IMR-90 (cell line): ENCODE measurements at regions not wholly inside any gene's neighbourhood (a gene's known extent, or its start where the extent isn't known, plus 50 kb on each side); places are given as distances from the start of the nearest gene placed in this dataset.

Experiments
- ATAC-seq: fragments of 200-7000 bp; cut with Tn5 transposase; 2 replicates; pipeline ENCODE4 v1.9.1; 2020; ENCODE audit warnings: low read depth, mild to moderate bottlenecking, moderate library complexity
- BruUV-seq: library from RNA; stranded (reverse); fragments of 400-500 nt; replicated peaks from 2 replicates; lab custom pipeline; 2021; lab: Mats Ljungman, UMichigan
- CTCF ChIA-PET: fragments of 300-600 bp; formaldehyde crosslinking; extraction: SDS; loops from one replicate; lab custom pipeline; 2021; ENCODE audit warnings: antibody characterized with exemption; lab: Yijun Ruan, JAX
- POLR2A ChIA-PET: fragments of 300-600 bp; sonication (Branson Sonifier 250); formaldehyde crosslinking; loops from one replicate; lab custom pipeline; 2022; ENCODE audit warnings: antibody characterized with exemption; ENCODE audit not compliant: unreplicated experiment; lab: Charles Lee
- DNase-seq: peaks from one replicate; pipeline ENCODE4 v3.0.0; 2013
- H2AFZ ChIP-seq: replicated peaks from 2 replicates; pipeline ENCODE3; 2013; ENCODE audit warnings: low read length, mild to moderate bottlenecking; ENCODE audit not compliant: poor library complexity
- H2AK5ac ChIP-seq: 2 replicates; pipeline ENCODE4 v1.6.1; 2013; ENCODE audit warnings: low read depth, low read length, inconsistent platforms
- H2AK9ac ChIP-seq: replicated peaks from 2 replicates; pipeline ENCODE3; 2013; ENCODE audit warnings: mild to moderate bottlenecking, low read depth, low read length, moderate library complexity; ENCODE audit not compliant: poor library complexity
- H2BK120ac ChIP-seq: 2 replicates; pipeline ENCODE4 v1.6.1; 2013; ENCODE audit warnings: low read depth, low read length, inconsistent platforms
- H2BK15ac ChIP-seq: 3 replicates; pipeline ENCODE4 v1.6.1; 2013; ENCODE audit warnings: low read depth, low read length, inconsistent platforms
- H2BK20ac ChIP-seq: 2 replicates; pipeline ENCODE4 v1.6.1; 2013; ENCODE audit warnings: low read depth, mild to moderate bottlenecking, inconsistent platforms, low read length, moderate library complexity
- H2BK5ac ChIP-seq: 2 replicates; pipeline ENCODE4 v1.6.1; 2013; ENCODE audit warnings: mild to moderate bottlenecking, low read depth, low read length, inconsistent platforms; ENCODE audit not compliant: poor library complexity, severe bottlenecking
- H3K14ac ChIP-seq: replicated peaks from 2 replicates; pipeline ENCODE4 v1.6.1; 2013; ENCODE audit warnings: low read depth, low read length, inconsistent platforms
- H3K18ac ChIP-seq: 2 replicates; pipeline ENCODE4 v1.6.1; 2013; ENCODE audit warnings: low read depth, low read length, control low read depth
- H3K23ac ChIP-seq: 2 replicates; pipeline ENCODE4 v1.6.1; 2013; ENCODE audit warnings: low read depth, low read length, inconsistent platforms
- H3K27ac ChIP-seq: 2 replicates; pipeline ENCODE4 v1.5.1; 2013; ENCODE audit warnings: mild to moderate bottlenecking, control low read depth, low read length; ENCODE audit not compliant: insufficient read depth
- H3K27me3 ChIP-seq: 2 replicates; pipeline ENCODE4 v1.6.1; 2013; ENCODE audit warnings: low read length; ENCODE audit not compliant: control insufficient read depth, insufficient read depth
- H3K36me3 ChIP-seq: 2 replicates; pipeline ENCODE4 v1.6.1; 2013; ENCODE audit warnings: low read length, mixed read lengths; ENCODE audit not compliant: control insufficient read depth, insufficient read depth
- H3K4ac ChIP-seq: 2 replicates; pipeline ENCODE4 v1.6.1; 2013; ENCODE audit warnings: low read depth, low read length, inconsistent platforms
- H3K4me1 ChIP-seq: 2 replicates; pipeline ENCODE4 v1.6.1; 2013; ENCODE audit warnings: low read length, mixed read lengths; ENCODE audit not compliant: control insufficient read depth, insufficient read depth
- H3K4me2 ChIP-seq: 2 replicates; pipeline ENCODE4 v1.6.1; 2013; ENCODE audit warnings: low read depth, mild to moderate bottlenecking, control low read depth, low read length, moderate library complexity
- H3K4me3 ChIP-seq: 2 replicates; pipeline ENCODE4 v1.5.1; 2013; ENCODE audit warnings: low read depth, mild to moderate bottlenecking, control low read depth, low read length, moderate library complexity; ENCODE audit not compliant: insufficient read depth
- H3K56ac ChIP-seq: 2 replicates; pipeline ENCODE4 v1.6.1; 2013; ENCODE audit warnings: low read length, inconsistent platforms; ENCODE audit not compliant: insufficient read depth; ENCODE audit errors: extremely low read depth
- H3K79me1 ChIP-seq, 2 experiments: 2 replicates each; pipeline ENCODE4 v1.6.1; 2013; ENCODE audit warnings: low read length in 2 of 2, inconsistent platforms in 1 of 2, low read depth in 1 of 2
- H3K9ac ChIP-seq: 2 replicates; pipeline ENCODE4 v1.6.1; 2013; ENCODE audit warnings: low read depth, low read length, control low read depth
- H3K9me1 ChIP-seq: 2 replicates; pipeline ENCODE4 v1.6.1; 2013; ENCODE audit warnings: low read length, inconsistent platforms; ENCODE audit not compliant: insufficient read depth
- H3K9me3 ChIP-seq: 2 replicates; pipeline ENCODE4 v1.6.1; 2013; ENCODE audit warnings: low read length; ENCODE audit not compliant: control insufficient read depth, insufficient read depth
- H4K20me1 ChIP-seq: 2 replicates; pipeline ENCODE4 v1.6.1; 2013; ENCODE audit warnings: low read length, inconsistent platforms; ENCODE audit not compliant: insufficient read depth
- H4K5ac ChIP-seq: 2 replicates; pipeline ENCODE4 v1.6.1; 2013; ENCODE audit warnings: mild to moderate bottlenecking, low read depth, low read length, control low read depth
- H4K8ac ChIP-seq, 2 experiments: 2 replicates each; pipeline ENCODE4 v1.6.1; 2013; ENCODE audit warnings: low read depth in 2 of 2, low read length in 2 of 2, control low read depth in 1 of 2, inconsistent platforms in 1 of 2
- H4K91ac ChIP-seq: 2 replicates; pipeline ENCODE4 v1.6.1; 2013; ENCODE audit warnings: low read depth, low read length, inconsistent platforms; ENCODE audit not compliant: insufficient read depth
- CEBPB ChIP-seq: IDR thresholded peaks from 2 replicates; pipeline ENCODE4 v1.6.1; 2012; ENCODE audit warnings: low read depth, low read length, improper control_type of control experiment
- CTCF ChIP-seq: conservative IDR thresholded peaks from 2 replicates; pipeline ENCODE4 v1.5.1; 2012; ENCODE audit warnings: mild to moderate bottlenecking, low read depth, low read length, improper control_type of control experiment
- FOS ChIP-seq: fragments of 150-350 bp; IDR thresholded peaks from 2 replicates; pipeline ENCODE4 v1.6.1; 2016; ENCODE audit warnings: low read depth, low read length
- MAZ ChIP-seq: IDR thresholded peaks from 2 replicates; pipeline ENCODE4 v1.6.1; 2012; ENCODE audit warnings: low read depth, mild to moderate bottlenecking, low read length, improper control_type of control experiment, moderate library complexity, borderline replicate concordance
- MXI1 ChIP-seq: IDR thresholded peaks from 2 replicates; pipeline ENCODE4 v1.6.1; 2012; ENCODE audit warnings: low read depth, mild to moderate bottlenecking, low read length, moderate library complexity, borderline replicate concordance
- NFE2L2 ChIP-seq: fragments of 150-350 bp; IDR thresholded peaks from 2 replicates; pipeline ENCODE4 v1.6.1; 2016; ENCODE audit warnings: low read depth, mild to moderate bottlenecking, low read length
- RCOR1 ChIP-seq: IDR thresholded peaks from 2 replicates; pipeline ENCODE4 v1.6.1; 2012; ENCODE audit warnings: mild to moderate bottlenecking, low read length, improper control_type of control experiment; ENCODE audit not compliant: insufficient replicate concordance
- RFX5 ChIP-seq: IDR thresholded peaks from 2 replicates; pipeline ENCODE4 v1.8.0; 2012; ENCODE audit warnings: low read depth, mild to moderate bottlenecking, low read length, moderate library complexity
- SMC3 ChIP-seq: fragments of 150-350 bp; IDR thresholded peaks from 2 replicates; pipeline ENCODE4 v1.6.1; 2016; ENCODE audit warnings: low read depth, mild to moderate bottlenecking, antibody characterized with exemption, low read length, moderate library complexity
- USF2 ChIP-seq: fragments of 150-350 bp; IDR thresholded peaks from 2 replicates; pipeline ENCODE4 v1.6.1; 2017; ENCODE audit warnings: mild to moderate bottlenecking, antibody characterized with exemption, low read length, low read depth
- WGBS, 2 experiments: methylation state at CpG; one replicate each; pipeline versions ENCODE4 v1.1.5 to v1.1.7; 2013; ENCODE audit warnings: missing lambda C conversion rate in 2 of 2; ENCODE audit not compliant: insufficient read length in 1 of 2; ENCODE audit errors: extremely low coverage in 2 of 2; 5-methylcytosine and 5-hydroxymethylcytosine counted together
- dilution Hi-C: fragments of 300-500 bp; cut with HindIII; formaldehyde crosslinking; loops from one replicate; pipeline ENCODE4 v1.14.3; 2018; ENCODE audit warnings: low sequenced_read_pairs; ENCODE audit not compliant: unreplicated experiment
- in situ Hi-C: fragments of 300-500 bp; cut with MboI; formaldehyde crosslinking; loops from 3 replicates; pipeline ENCODE4 v1.14.3; 2019; ENCODE audit warnings: low sequenced_read_pairs, inconsistent platforms, mixed read lengths
- intact Hi-C: fragments of 100-400 bp; cut with micrococcal nuclease; formaldehyde crosslinking; loops from 2 replicates; pipeline ENCODE4 v1.10.0; 2022
- TF ChIP-seq, protein P1 (sequence below): fragments of 150-350 bp; IDR thresholded peaks from 2 replicates; pipeline ENCODE4 v1.6.1; 2016; ENCODE audit warnings: low read depth, mild to moderate bottlenecking, low read length, moderate library complexity, borderline replicate concordance

DNA sequence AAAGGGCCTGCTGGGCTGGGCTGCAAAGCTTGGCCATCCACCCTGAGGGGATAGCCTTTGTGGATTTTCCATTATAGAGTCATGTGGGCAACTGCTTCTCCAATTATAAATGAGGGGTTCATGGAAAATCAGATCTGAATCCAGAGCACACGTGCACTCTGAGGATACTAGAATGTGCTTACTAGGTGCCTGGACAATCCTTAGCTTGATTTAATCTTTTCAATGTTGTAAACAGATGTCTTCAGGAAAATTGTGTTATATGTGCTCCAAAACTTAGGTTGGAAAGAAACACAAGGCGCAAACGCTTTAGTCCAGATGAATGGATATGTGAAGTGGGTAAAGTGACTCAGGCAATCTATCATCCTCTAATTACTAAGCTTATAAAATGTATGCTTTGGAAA lies 92.0 kb downstream of the SLC17A6 start:
- intact Hi-C loops (no loop called here), dilution Hi-C loops (no loop called here), in situ Hi-C loops (no loop called here)
- ATAC-seq (no peak), DNase-seq (no peak)
- TF ChIP-seq CEBPB (no peak), RFX5 (no peak), NFE2L2 (no peak), FOS (no peak), SMC3 (no peak), CTCF (no peak), MAZ (no peak), RCOR1 (no peak), USF2 (no peak), MXI1 (no peak)
- TF ChIP-seq, protein P1, sequence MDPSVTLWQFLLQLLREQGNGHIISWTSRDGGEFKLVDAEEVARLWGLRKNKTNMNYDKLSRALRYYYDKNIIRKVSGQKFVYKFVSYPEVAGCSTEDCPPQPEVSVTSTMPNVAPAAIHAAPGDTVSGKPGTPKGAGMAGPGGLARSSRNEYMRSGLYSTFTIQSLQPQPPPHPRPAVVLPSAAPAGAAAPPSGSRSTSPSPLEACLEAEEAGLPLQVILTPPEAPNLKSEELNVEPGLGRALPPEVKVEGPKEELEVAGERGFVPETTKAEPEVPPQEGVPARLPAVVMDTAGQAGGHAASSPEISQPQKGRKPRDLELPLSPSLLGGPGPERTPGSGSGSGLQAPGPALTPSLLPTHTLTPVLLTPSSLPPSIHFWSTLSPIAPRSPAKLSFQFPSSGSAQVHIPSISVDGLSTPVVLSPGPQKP: no peak
- Histone ChIP-seq H4K20me1 (no peaks in the 10 kb centered on the region), H2BK15ac (no peak overlapping the region), H3K4me1 (0 out of 2 replicates have a peak, but pooled peaks cover 1% of the 10 kb centered on the region), H3K9me1 (no peaks in the 10 kb centered on the region), H3K23ac (no peak overlapping the region), H4K5ac (no peak overlapping the region), H2AK5ac (no peak overlapping the region), H4K8ac (no peak overlapping the region), H3K36me3 (no peaks in the 10 kb centered on the region), H3K27ac (no peak overlapping the region), H2BK120ac (no peak overlapping the region), H4K91ac (no peak overlapping the region), H3K4me3 (no peak overlapping the region), H3K18ac (no peak overlapping the region), H3K56ac (no peak overlapping the region), H2AFZ (no peak overlapping the region), H3K4me2 (no peak overlapping the region), H3K79me1 (no peaks in the 10 kb centered on the region), H2BK5ac (no peak overlapping the region), H3K14ac (no peak overlapping the region), H3K9me3 (no peaks in the 10 kb centered on the region), H3K4ac (no peak overlapping the region), H2AK9ac (no peak overlapping the region), H3K9ac (no peak overlapping the region), H3K27me3 (no peaks in the 10 kb centered on the region), H2BK20ac (no peak overlapping the region)
- ChIA-PET CTCF (no interaction called here), POLR2A (no interaction called here)
- BruUV-seq: no TSS peak
- no CpG with 5 or more reads among the region's 3 CpGs for WGBS, 2 experiments
